ENCODE measurements at regions not wholly inside any gene's neighbourhood (a gene's known extent, or its start where the extent isn't known, plus 50 kb on each side); places are given as distances from the start of the nearest gene placed in this dataset.
A peak's percentile ranks its signal among the peaks of the same experiment; 100 is the strongest.

DNA sequence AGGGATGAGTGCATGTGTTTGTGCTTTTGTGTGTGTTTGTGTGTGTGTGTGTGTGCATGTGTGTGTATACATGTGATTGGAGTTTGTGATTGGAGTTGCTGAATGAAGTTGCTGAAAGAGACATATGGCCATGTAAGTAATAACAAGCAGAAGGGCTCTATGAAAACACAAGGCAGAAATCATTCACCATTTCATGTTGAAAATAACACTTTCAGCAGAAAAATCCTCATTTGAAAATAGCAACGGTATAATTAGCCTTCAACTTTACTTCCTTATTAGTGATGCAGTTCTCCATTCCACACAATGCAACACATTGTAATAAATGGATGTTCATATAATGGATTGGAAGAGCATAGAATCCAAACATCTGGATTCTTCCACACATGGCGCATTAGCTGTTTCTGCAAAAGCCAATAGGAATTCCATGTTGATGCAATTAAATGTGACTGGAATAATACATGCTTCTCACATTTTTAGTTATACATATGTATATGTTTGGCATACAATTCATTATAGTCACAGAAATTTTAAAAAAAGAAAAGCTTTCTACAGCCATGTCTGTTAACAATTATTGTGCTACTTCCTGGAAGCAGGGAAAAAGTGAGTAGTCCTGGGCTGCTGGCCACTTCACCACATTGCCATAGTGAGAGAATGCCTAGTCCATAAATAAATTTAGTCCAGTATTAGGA, 538.0 kb downstream of the LTN1 start:
- DNase-seq: peak; percentile 97

DNA sequence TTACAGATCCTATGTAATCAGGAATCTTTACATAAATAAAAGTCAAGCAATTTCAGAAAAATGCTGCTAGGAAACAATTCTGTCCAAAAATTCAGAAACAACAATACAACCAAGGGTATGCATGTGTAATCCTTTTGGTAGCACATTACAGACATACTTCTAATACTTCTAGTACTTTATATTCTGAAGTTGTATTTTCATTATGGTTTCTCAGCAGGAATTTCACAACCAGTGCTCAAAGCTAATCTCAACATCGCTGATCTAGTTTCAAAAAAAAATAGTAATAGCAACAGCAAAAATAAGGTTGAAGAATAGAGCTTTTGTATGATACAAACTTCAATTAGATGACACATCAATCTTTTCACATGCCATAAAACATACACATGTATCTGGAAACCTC, 545.2 kb downstream of the LTN1 start:
- no peak for DNase-seq

- peak; percentile 90 for DNase-seq
These were observed 547.4 kb downstream of the LTN1 start for GRCh38 chr21:28445141-28445830.

DNA sequence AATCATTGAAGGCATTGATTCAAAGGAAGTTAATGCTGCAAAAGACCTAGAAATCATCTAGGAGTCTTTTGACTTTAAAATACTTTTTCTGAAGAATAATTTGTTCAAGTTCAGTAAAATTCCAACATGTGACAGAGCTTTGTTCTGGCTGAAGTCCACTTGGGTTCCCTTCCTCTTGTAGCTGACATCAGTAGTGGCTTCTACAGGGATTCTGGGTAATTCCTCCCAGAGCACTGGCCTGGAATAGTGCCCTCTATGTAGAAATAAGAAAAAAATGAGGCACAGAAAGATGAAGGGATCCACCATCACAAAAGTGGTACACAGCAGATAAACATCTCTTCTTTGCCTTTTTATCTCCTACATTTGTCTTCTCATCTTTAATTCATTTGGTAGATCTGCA, 548.1 kb downstream of the LTN1 start:
- peak; percentile 54 for DNase-seq

DNA sequence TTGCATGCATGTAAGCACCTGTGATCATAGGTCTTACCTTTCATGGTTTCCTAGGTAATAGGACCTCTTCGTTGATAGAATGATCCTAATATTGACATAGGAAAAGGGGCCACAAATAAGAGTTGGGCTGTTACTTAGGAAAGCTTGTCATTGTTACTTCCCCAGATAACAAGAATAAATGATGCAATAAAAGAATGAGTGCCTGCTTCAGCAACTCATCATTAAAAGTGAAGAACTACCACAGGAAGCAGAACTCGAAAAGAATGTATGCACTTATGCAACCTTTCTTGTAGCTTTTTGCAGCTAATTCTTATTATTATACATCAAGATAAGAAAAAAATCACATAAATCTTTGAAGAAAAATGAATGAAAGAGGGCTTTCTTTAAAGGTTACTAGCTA, 548.6 kb downstream of the LTN1 start:
- DNase-seq: no peak

- DNase-seq: peak; percentile 89
These were observed 550.1 kb downstream of the LTN1 start for GRCh38 chr21:28442624-28443023.

DNA sequence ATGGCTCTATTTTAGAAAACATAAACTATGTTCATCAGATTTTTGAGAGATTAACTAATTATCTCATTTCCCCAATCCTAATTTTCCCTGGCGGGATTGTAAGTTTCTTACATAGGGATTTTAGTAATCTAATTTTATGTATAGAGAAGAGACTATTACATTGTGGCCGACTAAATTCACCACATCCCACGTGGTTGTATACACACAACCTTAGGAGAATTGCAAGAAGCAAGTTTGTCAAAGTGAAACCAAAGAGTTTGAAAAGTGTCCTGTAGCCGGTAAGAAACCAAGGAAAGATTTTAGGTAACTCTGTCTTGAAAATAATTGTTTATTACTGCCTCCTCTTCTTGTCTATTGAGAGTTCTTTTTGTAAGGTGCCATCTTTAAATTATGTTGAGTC, 550.6 kb downstream of the LTN1 start:
- no peak for DNase-seq

- DNase-seq: peak; percentile 94
These were observed 552.9 kb downstream of the LTN1 start for GRCh38 chr21:28439788-28440187.

GRCh38 chr21:28439251-28439650, 553.4 kb downstream of the LTN1 start:
- DNase-seq: peak; percentile 90

- DNase-seq: no peak
These were observed 555.6 kb downstream of the LTN1 start for GRCh38 chr21:28437061-28437460.

DNA sequence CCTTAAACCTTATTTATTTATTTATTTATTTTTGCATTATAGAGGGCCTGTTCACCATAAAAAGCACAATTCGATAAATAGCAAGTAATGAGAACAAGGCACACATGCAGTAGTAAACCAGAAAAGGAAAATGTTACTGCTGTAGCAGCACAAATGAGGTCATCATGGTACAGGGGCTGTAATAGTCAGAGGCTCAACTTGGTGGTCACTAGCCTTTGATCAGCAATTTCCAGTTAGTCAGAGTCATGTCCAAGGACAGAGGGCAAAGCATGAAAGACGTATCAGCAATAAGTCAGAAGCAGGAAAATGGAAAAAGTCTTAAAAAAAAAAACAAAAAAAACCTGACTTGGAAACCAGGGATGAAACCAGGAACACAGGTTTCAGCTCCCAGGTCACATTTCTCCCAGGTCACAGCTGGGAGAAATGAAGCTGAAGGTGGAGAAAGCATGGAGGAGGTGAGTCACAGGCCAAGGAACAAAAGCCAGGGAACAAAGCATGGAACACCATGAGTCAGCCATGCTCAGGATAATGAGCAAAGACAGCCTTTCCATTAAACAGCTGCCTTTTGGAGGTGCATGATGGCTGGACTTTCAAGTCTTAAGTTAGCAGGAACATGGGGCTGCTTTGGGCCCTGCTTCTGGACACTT, 556.3 kb downstream of the LTN1 start:
- no peak for DNase-seq

- DNase-seq: no peak
These were observed 561.0 kb downstream of the LTN1 start for GRCh38 chr21:28431527-28432200.

- DNase-seq: no peak
These were observed 561.7 kb downstream of the LTN1 start for GRCh38 chr21:28431022-28431421.

DNA sequence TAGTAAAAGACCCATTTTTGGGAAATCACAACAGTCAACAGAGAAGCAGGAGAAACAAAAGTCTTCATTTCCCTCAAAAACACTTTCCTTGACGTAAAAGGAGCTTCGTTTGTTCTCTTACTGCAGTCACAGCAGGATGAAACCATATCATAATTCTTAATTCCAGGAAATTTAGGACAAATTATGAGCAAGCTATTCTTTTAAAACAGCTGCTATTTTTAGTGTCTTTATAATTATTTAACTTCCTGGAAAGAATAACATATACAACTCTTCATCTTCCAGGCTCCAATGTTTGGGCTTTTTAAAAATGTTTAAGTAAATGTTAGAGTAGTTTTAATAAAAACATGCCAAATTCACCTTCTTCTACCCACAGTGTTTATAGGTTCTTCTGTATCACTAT, 563.5 kb downstream of the LTN1 start:
- DNase-seq: peak; percentile 29

DNA sequence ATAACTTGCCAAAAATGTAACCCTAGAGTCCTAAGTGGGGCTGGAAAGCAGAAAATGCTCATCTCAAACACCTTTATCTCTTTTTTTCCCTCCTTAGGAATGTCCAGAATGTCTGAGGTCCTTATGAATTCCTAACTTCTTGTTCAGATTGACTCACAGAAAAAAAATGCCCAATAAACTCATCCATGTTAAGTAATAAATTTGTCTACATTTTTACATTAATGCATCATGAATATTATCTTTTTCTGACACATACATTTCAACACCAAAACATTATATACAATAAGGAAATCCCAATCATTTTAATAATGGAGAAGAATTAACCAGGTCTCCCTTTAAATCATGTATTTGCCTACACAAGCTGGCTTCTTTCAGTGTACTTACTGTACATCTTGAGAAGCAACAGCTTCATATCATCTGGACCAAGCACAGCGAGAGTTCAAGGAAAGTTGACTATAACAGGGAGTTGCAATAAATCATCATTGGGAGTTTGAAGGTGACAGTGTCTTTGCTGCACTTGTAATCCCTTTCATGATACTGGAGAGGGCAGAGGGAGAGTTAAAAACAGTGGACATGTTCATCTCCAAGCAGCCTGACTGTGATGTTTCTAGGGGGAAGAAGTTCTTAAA, 565.2 kb downstream of the LTN1 start:
- no peak for DNase-seq

DNA sequence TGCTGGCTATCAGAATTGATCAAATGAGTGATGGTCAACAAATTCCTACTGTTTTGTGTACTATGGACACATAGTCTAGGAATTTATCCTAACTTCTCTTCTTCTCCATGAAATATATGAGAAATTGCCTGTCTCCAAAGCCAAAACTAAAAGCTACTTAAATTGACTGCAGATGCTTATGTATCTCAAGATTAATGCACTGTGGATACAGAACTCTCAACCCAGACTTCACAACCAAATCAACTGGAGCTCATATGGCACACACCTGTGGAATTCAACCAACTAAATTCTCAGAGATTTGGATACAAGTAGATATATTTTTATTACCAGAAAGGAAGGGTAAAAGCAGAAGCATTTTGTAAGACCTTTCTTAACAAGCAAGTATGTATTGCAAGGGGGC, 566.1 kb downstream of the LTN1 start:
- DNase-seq: peak; percentile 63

DNA sequence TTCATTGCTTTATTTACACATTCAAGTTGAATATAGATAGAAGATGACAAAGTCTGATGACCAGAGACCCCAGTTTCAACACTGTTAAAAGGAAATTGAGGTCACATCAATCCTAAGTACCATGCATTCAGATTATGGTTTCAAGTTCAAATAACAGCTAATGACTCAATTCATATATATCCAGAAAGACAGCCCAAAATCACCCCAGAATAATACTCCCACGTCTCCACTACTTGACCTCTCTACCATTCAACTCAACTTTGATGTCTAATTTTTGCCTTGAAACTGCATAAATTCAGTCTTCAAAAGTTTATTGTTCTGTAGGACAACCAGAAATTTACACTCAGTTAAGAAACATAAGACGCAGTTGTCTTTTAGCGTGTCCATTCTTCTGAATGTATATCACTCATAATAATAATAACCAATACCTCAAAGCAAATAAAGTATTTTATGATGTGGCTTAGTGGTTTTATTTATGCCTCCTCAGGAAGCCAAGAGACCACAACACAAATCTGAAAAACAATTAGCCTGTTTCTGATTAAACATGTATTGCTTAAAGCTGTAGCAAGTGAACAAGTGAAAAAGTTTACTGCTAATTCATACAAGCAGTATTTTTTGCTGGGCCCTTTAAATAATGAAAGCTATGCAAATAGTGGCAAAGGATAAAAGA, 569.0 kb downstream of the LTN1 start:
- peak; percentile 44 for DNase-seq

GRCh38 chr21:28421716-28422524, 570.8 kb downstream of the LTN1 start:
- peak; percentile 40 for DNase-seq

DNA sequence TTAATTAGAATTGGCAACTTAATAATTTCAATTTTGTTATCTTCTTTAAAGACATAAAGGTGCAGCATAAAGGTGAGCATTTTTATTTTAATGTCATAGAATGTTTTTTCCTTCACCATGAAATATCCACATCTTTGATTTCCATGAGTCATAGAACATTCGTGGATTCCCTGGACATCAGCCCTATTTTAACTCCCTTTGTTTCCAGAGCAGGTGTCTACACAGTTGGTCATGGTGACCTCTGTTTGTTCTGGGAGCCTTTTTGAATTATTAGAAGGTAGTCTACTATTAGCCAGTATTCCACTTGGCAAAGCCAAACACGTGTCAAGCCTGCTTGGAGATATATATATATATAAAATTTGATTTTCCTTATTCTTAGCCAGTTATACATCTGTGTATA, 572.9 kb downstream of the LTN1 start:
- DNase-seq: no peak

DNA sequence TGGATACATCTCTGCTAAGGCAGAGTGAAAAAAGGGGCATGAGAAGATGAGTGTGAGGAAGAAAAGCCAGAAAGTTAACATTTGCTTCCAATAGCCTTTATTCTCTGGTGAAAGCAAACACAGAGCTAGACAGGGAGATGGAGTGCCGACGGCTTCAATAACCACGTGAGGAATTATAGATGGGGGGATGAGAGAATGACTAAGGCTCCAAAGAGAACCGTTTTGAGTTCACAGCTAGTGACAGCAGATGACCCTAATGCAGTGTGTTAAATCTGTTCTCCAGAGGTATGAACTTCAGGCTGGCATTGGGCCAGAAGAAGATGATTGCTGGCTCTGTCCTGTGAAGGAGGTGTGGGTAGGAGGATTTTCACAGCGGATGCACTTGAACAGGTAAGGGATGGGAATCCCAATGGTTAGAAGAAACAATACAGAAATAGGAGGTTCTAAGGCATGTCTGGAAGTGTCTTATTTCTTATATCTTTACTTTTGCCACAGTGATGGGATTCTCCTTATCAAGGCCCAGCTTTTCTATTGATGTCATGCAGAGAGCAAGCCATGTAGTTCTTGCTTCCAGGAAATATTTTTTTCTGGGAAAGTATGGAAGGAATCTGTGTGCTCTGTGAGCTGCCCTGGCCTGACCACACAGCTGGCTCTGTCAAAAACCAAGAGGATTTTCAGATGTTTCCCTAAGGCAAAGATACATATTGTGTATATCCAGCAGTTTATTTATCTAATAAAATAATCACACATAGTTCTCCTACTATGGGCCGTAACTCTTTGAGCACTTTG, 573.8 kb downstream of the LTN1 start:
- DNase-seq: peak; percentile 30
